OCI-LY1 (cell line): ENCODE measurements at regions not wholly inside any gene's neighbourhood (a gene's known extent, or its start where the extent isn't known, plus 50 kb on each side); places are given as distances from the start of the nearest gene placed in this dataset.

ENCODE experiments used
- H2AFZ ChIP-seq: fragments of 200-600 bp; sonication (generic), shearing (Covaris generic); 2 replicates; pipeline ENCODE4 v1.6.0; 2014; ENCODE audit warnings: antibody characterized with exemption, mild to moderate bottlenecking, low read length
- H3F3A ChIP-seq: fragments of 200-600 bp; sonication (generic), shearing (Covaris generic); 2 replicates; pipeline ENCODE4 v1.6.0; 2014; ENCODE audit warnings: mild to moderate bottlenecking, antibody characterized with exemption, low read length, moderate library complexity; ENCODE audit not compliant: insufficient read depth
- H3K27ac ChIP-seq: fragments of 200-600 bp; sonication (generic); 2 replicates; pipeline ENCODE4 v1.5.1; 2014; ENCODE audit warnings: low read length, mixed run types, mild to moderate bottlenecking, low read depth; ENCODE audit not compliant: poor library complexity, severe bottlenecking
- H3K27me3 ChIP-seq: fragments of 200-600 bp; sonication (generic); 2 replicates; pipeline ENCODE4 v1.6.0; 2014; ENCODE audit warnings: antibody characterized with exemption, mild to moderate bottlenecking, low read length, moderate library complexity; ENCODE audit not compliant: insufficient read depth
- H3K36me3 ChIP-seq: fragments of 200-600 bp; sonication (generic); 2 replicates; pipeline ENCODE4 v1.6.1; 2014; ENCODE audit warnings: mild to moderate bottlenecking, antibody characterized with exemption, low read length, moderate library complexity, mixed read lengths; ENCODE audit not compliant: insufficient read depth
- H3K4me1 ChIP-seq: fragments of 200-600 bp; sonication (generic); 2 replicates; pipeline ENCODE4 v1.5.1; 2014; ENCODE audit warnings: mild to moderate bottlenecking, low read length, moderate library complexity; ENCODE audit not compliant: insufficient read depth, severe bottlenecking
- H3K4me2 ChIP-seq: fragments of 200-600 bp; sonication (generic), shearing (Covaris generic); 2 replicates; pipeline ENCODE4 v1.6.1; 2014; ENCODE audit warnings: low read length
- H3K4me3 ChIP-seq: fragments of 200-600 bp; sonication (generic); 2 replicates; pipeline ENCODE4 v1.5.1; 2014; ENCODE audit warnings: low read length, low read depth, mild to moderate bottlenecking, mixed read lengths; ENCODE audit not compliant: poor library complexity, severe bottlenecking
- H3K79me2 ChIP-seq: fragments of 200-600 bp; shearing (Covaris generic); 2 replicates; pipeline ENCODE4 v1.6.1; 2016; ENCODE audit warnings: mixed run types, low read length, mixed read lengths; ENCODE audit not compliant: insufficient read depth
- H3K9ac ChIP-seq: fragments of 200-600 bp; sonication (generic), shearing (Covaris generic); 2 replicates; pipeline ENCODE4 v1.6.1; 2014; ENCODE audit warnings: mild to moderate bottlenecking, low read length, mixed read lengths
- H3K9me2 ChIP-seq: fragments of 200-600 bp; sonication (generic), shearing (Covaris generic); 2 replicates; pipeline ENCODE4 v1.6.1; 2014; ENCODE audit warnings: low read depth, mild to moderate bottlenecking, low read length, mixed read lengths
- H3K9me3 ChIP-seq: fragments of 200-600 bp; shearing (Covaris generic); 2 replicates; pipeline ENCODE4 v1.6.1; 2014; ENCODE audit warnings: low read length, mixed read lengths
- H4K20me1 ChIP-seq: fragments of 200-600 bp; sonication (generic), shearing (Covaris generic); 2 replicates; pipeline ENCODE4 v1.6.0; 2016; ENCODE audit warnings: mild to moderate bottlenecking, low read length; ENCODE audit not compliant: insufficient read depth
- CTCF ChIP-seq: fragments of 200-600 bp; sonication (generic), shearing (Covaris generic); IDR thresholded peaks from 2 replicates; pipeline ENCODE4 v1.5.1; 2017; ENCODE audit warnings: mild to moderate bottlenecking, antibody characterized with exemption, low read length, moderate library complexity, mixed read lengths
- EZH2 ChIP-seq: fragments of 200-600 bp; sonication (generic), shearing (Covaris generic); IDR thresholded peaks from 2 replicates; pipeline ENCODE4 v1.8.0; 2017; ENCODE audit warnings: borderline replicate concordance, mixed run types, mild to moderate bottlenecking, antibody characterized with exemption, low read length, moderate library complexity, mixed read lengths

GRCh38 chr14:98819867-98820206 is 452.2 kb downstream of the BCL11B start:
- Histone ChIP-seq H3K27ac (no peak overlapping the region), H3K9me3 (no peaks in the 10 kb centered on the region), H3K27me3 (no peaks in the 10 kb centered on the region), H3K9me2 (no peaks in the 10 kb centered on the region), H3K79me2 (no peaks in the 10 kb centered on the region), H3K9ac (no peak overlapping the region), H4K20me1 (no peaks in the 10 kb centered on the region), H3K36me3 (no peaks in the 10 kb centered on the region), H3K4me2 (no peak overlapping the region), H3F3A (no peaks in the 10 kb centered on the region), H3K4me3 (no peak overlapping the region), H3K4me1 (no peaks in the 10 kb centered on the region), H2AFZ (no peak overlapping the region)
- no peak for TF ChIP-seq CTCF
- no peak for TF ChIP-seq EZH2

- H3K4me3 ChIP-seq: no peak overlapping the region
- H3K4me1 ChIP-seq: no peaks in the 10 kb centered on the region
- H2AFZ ChIP-seq: no peak overlapping the region
- no peaks in the 10 kb centered on the region for H3K36me3 ChIP-seq
- no peak for TF ChIP-seq CTCF
- TF ChIP-seq EZH2: no peak
- H3F3A ChIP-seq: no peaks in the 10 kb centered on the region
- no peaks in the 10 kb centered on the region for H4K20me1 ChIP-seq
- H3K4me2 ChIP-seq: no peak overlapping the region
- H3K9me2 ChIP-seq: no peaks in the 10 kb centered on the region
- H3K79me2 ChIP-seq: no peaks in the 10 kb centered on the region
- no peaks in the 10 kb centered on the region for H3K27me3 ChIP-seq
- H3K9me3 ChIP-seq: no peaks in the 10 kb centered on the region
- no peak overlapping the region for H3K9ac ChIP-seq
- H3K27ac ChIP-seq: no peak overlapping the region
Observed at GRCh38 chr14:98822917-98823316, 449.1 kb downstream of the BCL11B start.

- no peaks in the 10 kb centered on the region for H3K79me2 ChIP-seq
- no peak overlapping the region for H3K9ac ChIP-seq
- no peaks in the 10 kb centered on the region for H4K20me1 ChIP-seq
- no peak for TF ChIP-seq EZH2
- TF ChIP-seq CTCF: no peak
- H3K9me2 ChIP-seq: no peaks in the 10 kb centered on the region
- no peak overlapping the region for H3K27ac ChIP-seq
- H3K4me3 ChIP-seq: no peak overlapping the region
- no peaks in the 10 kb centered on the region for H3F3A ChIP-seq
- H3K27me3 ChIP-seq: no peaks in the 10 kb centered on the region
- no peaks in the 10 kb centered on the region for H3K9me3 ChIP-seq
- no peak overlapping the region for H2AFZ ChIP-seq
- H3K4me1 ChIP-seq: no peaks in the 10 kb centered on the region
- H3K4me2 ChIP-seq: no peak overlapping the region
- no peaks in the 10 kb centered on the region for H3K36me3 ChIP-seq
Observed at GRCh38 chr14:98826618-98827017, 445.4 kb downstream of the BCL11B start.
